ENCODE measurements at regions not wholly inside any gene's neighbourhood (a gene's known extent, or its start where the extent isn't known, plus 50 kb on each side); places are given as distances from the start of the nearest gene placed in this dataset.

- ATAC-seq = no peak
- WGBS (ENCODE audit: missing lambda C conversion rate) = 59% methylated on average over 5 of the region's 5 CpGs
Measured at GRCh38 chr17:27945953-27946352, 52.8 kb upstream of the LYRM9 start.

GRCh38 chr17:27946513-27946912 lies 53.3 kb upstream of the LYRM9 start:
- no peaks in the 10 kb centered on the region for H3K9me3 ChIP-seq
- ChIA-PET CTCF (interaction anchor here (0.6 to 1.5 kb wide), 3 partner anchors 53 to 597 kb away, joined by 3 to 5 read pairs (median 5); partner anchors contain the start of gene LYRM9), POLR2A (no interaction called here)
- no peak overlapping the region for H3K4me3 ChIP-seq
- no peaks in the 10 kb centered on the region for H3K4me1 ChIP-seq
- no peak overlapping the region for H3K27ac ChIP-seq
- no peak overlapping the region for H3K4me2 ChIP-seq
- 5% methylated on average over 2 of the region's 2 CpGs for WGBS (ENCODE audit: missing lambda C conversion rate)
- DNase-seq (ENCODE audit: low read depth in 1 of 2, low spot score in 1 of 2) (no peak), ATAC-seq (no peak), FAIRE-seq (no peak)
- TF ChIP-seq HOXB5 (CRISPR knock-in tag; IDR thresholded peaks at IDR 0.05) = no peak

More at GRCh38 chr17:27945953-27946352, 52.8 kb upstream of the LYRM9 start:
- Histone ChIP-seq H3K9me3 (no peaks in the 10 kb centered on the region), H3K4me1 (no peaks in the 10 kb centered on the region), H3K4me3 (no peak overlapping the region), H3K27ac (no peak overlapping the region), H3K4me2 (no peak overlapping the region)
- DNase-seq (ENCODE audit: low read depth in 1 of 2, low spot score in 1 of 2) (no peak), FAIRE-seq (no peak)
- CTCF ChIA-PET = interaction anchor here (1.5 kb wide), 1 partner anchor 306 kb away, joined by 5 read pairs; no protein-coding TSS in a partner anchor
- POLR2A ChIA-PET = no interaction called here
- TF ChIP-seq RCOR1 (IDR thresholded peaks at IDR 0.05; ENCODE audit: low read depth, low read length) = no peak
- TF ChIP-seq RAD21 (conservative IDR thresholded peaks at IDR 0.05 in 1 of 2, IDR thresholded peaks at IDR 0.05 in 1 of 2) = no peak
- no peak for TF ChIP-seq NFE2L2 (conservative IDR thresholded peaks at IDR 0.05; ENCODE audit: low read length)
- TF ChIP-seq ZSCAN20 (CRISPR knock-in tag; IDR thresholded peaks at IDR 0.05) = no peak
- TF ChIP-seq TP53 (CRISPR knock-in tag; IDR thresholded peaks at IDR 0.05) = no peak
- TF ChIP-seq ZC3H11A (IDR thresholded peaks at IDR 0.05) = no peak
- TF ChIP-seq SREBF2 (IDR thresholded peaks at IDR 0.05) = no peak
- no peak for TF ChIP-seq CEBPB (IDR thresholded peaks at IDR 0.05)
- no peak for TF ChIP-seq MYC (IDR thresholded peaks at IDR 0.05; ENCODE audit: borderline replicate concordance, low read length)
- TF ChIP-seq FOXS1 (CRISPR knock-in tag; IDR thresholded peaks at IDR 0.05) = no peak
- TF ChIP-seq HOXA7 (CRISPR knock-in tag; IDR thresholded peaks at IDR 0.05) = no peak
- TF ChIP-seq PBX3 (IDR thresholded peaks at IDR 0.05) = no peak
- TF ChIP-seq REST (IDR thresholded peaks at IDR 0.05) = no peak
- no peak for TF ChIP-seq EP300 (IDR thresholded peaks at IDR 0.05)
- TF ChIP-seq CTCF (IDR thresholded peaks at IDR 0.05) = no peak

GRCh38 chr17:27947005-27947406 lies 53.8 kb upstream of the LYRM9 start:
- ChIA-PET CTCF (interaction anchor here (0.6 to 0.8 kb wide), 2 partner anchors 53 to 597 kb away, joined by 3 to 5 read pairs; partner anchors contain the start of gene LYRM9), POLR2A (no interaction called here)
- no peak for ATAC-seq
- WGBS (ENCODE audit: missing lambda C conversion rate) = 57% methylated on average over 4 of the region's 4 CpGs
- no peak for FAIRE-seq
- no peak for DNase-seq (ENCODE audit: low read depth in 1 of 2, low spot score in 1 of 2)
- no peaks in the 10 kb centered on the region for H3K4me1 ChIP-seq
- H3K27ac ChIP-seq = no peak overlapping the region
- TF ChIP-seq RFX5 (IDR thresholded peaks at IDR 0.05) (no peak), GATA3 (IDR thresholded peaks at IDR 0.05; ENCODE audit: borderline replicate concordance) (no peak), RCOR1 (IDR thresholded peaks at IDR 0.05; ENCODE audit: low read depth, low read length) (no peak), FOSB (CRISPR knock-in tag; IDR thresholded peaks at IDR 0.05) (no peak), CTCF (IDR thresholded peaks at IDR 0.05) (no peak), SREBF2 (IDR thresholded peaks at IDR 0.05) (no peak), NFE2L2 (conservative IDR thresholded peaks at IDR 0.05; ENCODE audit: low read length) (no peak), ZNF302 (CRISPR knock-in tag; IDR thresholded peaks at IDR 0.05) (no peak), FOXS1 (CRISPR knock-in tag; IDR thresholded peaks at IDR 0.05) (no peak), HOXB13 (CRISPR knock-in tag; IDR thresholded peaks at IDR 0.05; ENCODE audit: low read depth) (no peak), ZFP36 (IDR thresholded peaks at IDR 0.05; ENCODE audit: borderline replicate concordance, partially characterized antibody) (no peak), ZC3H11A (IDR thresholded peaks at IDR 0.05) (no peak), RAD21 (conservative IDR thresholded peaks at IDR 0.05 in 1 of 2, IDR thresholded peaks at IDR 0.05 in 1 of 2) (no peak)
- no peak overlapping the region for H3K4me3 ChIP-seq
- H3K9me3 ChIP-seq = no peaks in the 10 kb centered on the region
- no peak overlapping the region for H3K4me2 ChIP-seq
